WTC11 (cell line): ENCODE measurements at regions not wholly inside any gene's neighbourhood (a gene's known extent, or its start where the extent isn't known, plus 50 kb on each side); places are given as distances from the start of the nearest gene placed in this dataset.

Experiments
- GABPB1 ChIP-seq: sonication (generic); formaldehyde crosslinking; IDR thresholded peaks from 2 replicates; pipeline ENCODE4 v1.8.1; 2023; ENCODE audit warnings: mild to moderate bottlenecking, missing genetic modification reagents
- JUN ChIP-seq: sonication (generic); formaldehyde crosslinking; IDR thresholded peaks from 2 replicates; pipeline ENCODE4 v1.8.0; 2023; ENCODE audit warnings: mild to moderate bottlenecking, missing genetic modification reagents
- NFYB ChIP-seq: sonication (generic); formaldehyde crosslinking; conservative IDR thresholded peaks from 2 replicates; pipeline ENCODE4 v1.8.0; 2022; ENCODE audit warnings: low read depth, missing genetic modification reagents
- TEAD4 ChIP-seq: sonication (generic); formaldehyde crosslinking; IDR thresholded peaks from 2 replicates; pipeline ENCODE4 v1.8.0; 2022; ENCODE audit warnings: mild to moderate bottlenecking, missing genetic modification reagents
- ZBTB21 ChIP-seq: sonication (generic); formaldehyde crosslinking; IDR thresholded peaks from 2 replicates; pipeline ENCODE4 v1.8.1; 2023; ENCODE audit warnings: mild to moderate bottlenecking, missing genetic modification reagents, borderline replicate concordance
- ZNF138 ChIP-seq: sonication (generic); formaldehyde crosslinking; conservative IDR thresholded peaks from 2 replicates; pipeline ENCODE4 v1.8.1; 2022; ENCODE audit warnings: mild to moderate bottlenecking, moderate library complexity, missing genetic modification reagents
- ZNF396 ChIP-seq: fragments of 250-450 bp; sonication (Bioruptor Pico); IDR thresholded peaks from 2 replicates; pipeline ENCODE4 v1.8.0; 2021; ENCODE audit warnings: mild to moderate bottlenecking, moderate library complexity, borderline replicate concordance
- TF ChIP-seq, protein P1 (sequence below): fragments of 250-450 bp; sonication (Bioruptor Pico); IDR thresholded peaks from 2 replicates; pipeline ENCODE4 v1.9.0; 2021; ENCODE audit warnings: mild to moderate bottlenecking, borderline replicate concordance
- TF ChIP-seq, protein P2 (sequence below): sonication (generic); formaldehyde crosslinking; conservative IDR thresholded peaks from 2 replicates; pipeline ENCODE4 v1.8.1; 2022; ENCODE audit warnings: mild to moderate bottlenecking, missing genetic modification reagents
- TF ChIP-seq, protein P3 (sequence below): fragments of 200-600 bp; IDR thresholded peaks from 2 replicates; pipeline ENCODE4 v1.8.0; 2022; ENCODE audit warnings: antibody characterized with exemption

DNA sequence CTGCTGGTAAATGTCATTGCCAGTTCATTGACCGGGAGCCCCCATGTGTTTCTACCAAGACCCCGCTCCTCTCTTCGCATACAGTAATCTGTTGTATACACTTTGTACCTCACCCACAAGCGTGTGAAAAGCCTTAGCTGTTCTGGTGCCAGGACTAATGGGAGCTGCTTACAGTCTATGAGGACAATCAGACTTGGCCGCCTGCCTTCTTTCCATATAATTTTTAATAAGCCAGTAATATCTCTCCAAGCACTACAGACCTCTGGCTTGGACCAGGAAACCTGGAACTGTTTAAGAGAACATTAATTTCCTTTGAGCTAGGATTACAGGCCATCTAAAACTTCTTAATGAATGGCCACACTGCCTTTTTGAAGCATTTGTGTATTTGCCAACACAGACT is 149.7 kb upstream of the MSX1 start:
- TF ChIP-seq, protein P1, sequence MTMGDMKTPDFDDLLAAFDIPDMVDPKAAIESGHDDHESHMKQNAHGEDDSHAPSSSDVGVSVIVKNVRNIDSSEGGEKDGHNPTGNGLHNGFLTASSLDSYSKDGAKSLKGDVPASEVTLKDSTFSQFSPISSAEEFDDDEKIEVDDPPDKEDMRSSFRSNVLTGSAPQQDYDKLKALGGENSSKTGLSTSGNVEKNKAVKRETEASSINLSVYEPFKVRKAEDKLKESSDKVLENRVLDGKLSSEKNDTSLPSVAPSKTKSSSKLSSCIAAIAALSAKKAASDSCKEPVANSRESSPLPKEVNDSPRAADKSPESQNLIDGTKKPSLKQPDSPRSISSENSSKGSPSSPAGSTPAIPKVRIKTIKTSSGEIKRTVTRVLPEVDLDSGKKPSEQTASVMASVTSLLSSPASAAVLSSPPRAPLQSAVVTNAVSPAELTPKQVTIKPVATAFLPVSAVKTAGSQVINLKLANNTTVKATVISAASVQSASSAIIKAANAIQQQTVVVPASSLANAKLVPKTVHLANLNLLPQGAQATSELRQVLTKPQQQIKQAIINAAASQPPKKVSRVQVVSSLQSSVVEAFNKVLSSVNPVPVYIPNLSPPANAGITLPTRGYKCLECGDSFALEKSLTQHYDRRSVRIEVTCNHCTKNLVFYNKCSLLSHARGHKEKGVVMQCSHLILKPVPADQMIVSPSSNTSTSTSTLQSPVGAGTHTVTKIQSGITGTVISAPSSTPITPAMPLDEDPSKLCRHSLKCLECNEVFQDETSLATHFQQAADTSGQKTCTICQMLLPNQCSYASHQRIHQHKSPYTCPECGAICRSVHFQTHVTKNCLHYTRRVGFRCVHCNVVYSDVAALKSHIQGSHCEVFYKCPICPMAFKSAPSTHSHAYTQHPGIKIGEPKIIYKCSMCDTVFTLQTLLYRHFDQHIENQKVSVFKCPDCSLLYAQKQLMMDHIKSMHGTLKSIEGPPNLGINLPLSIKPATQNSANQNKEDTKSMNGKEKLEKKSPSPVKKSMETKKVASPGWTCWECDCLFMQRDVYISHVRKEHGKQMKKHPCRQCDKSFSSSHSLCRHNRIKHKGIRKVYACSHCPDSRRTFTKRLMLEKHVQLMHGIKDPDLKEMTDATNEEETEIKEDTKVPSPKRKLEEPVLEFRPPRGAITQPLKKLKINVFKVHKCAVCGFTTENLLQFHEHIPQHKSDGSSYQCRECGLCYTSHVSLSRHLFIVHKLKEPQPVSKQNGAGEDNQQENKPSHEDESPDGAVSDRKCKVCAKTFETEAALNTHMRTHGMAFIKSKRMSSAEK = no peak
- TF ChIP-seq ZNF396 (CRISPR knock-in tag) (no peak), GABPB1 (CRISPR knock-in tag) (no peak), TEAD4 (CRISPR knock-in tag) (no peak), JUN (CRISPR knock-in tag) (no peak), NFYB (CRISPR knock-in tag) (no peak), ZNF138 (CRISPR knock-in tag) (no peak), ZBTB21 (CRISPR knock-in tag) (no peak)
- TF ChIP-seq, protein P2, sequence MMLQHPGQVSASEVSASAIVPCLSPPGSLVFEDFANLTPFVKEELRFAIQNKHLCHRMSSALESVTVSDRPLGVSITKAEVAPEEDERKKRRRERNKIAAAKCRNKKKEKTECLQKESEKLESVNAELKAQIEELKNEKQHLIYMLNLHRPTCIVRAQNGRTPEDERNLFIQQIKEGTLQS (CRISPR knock-in tag) = no peak
- TF ChIP-seq, protein P3, sequence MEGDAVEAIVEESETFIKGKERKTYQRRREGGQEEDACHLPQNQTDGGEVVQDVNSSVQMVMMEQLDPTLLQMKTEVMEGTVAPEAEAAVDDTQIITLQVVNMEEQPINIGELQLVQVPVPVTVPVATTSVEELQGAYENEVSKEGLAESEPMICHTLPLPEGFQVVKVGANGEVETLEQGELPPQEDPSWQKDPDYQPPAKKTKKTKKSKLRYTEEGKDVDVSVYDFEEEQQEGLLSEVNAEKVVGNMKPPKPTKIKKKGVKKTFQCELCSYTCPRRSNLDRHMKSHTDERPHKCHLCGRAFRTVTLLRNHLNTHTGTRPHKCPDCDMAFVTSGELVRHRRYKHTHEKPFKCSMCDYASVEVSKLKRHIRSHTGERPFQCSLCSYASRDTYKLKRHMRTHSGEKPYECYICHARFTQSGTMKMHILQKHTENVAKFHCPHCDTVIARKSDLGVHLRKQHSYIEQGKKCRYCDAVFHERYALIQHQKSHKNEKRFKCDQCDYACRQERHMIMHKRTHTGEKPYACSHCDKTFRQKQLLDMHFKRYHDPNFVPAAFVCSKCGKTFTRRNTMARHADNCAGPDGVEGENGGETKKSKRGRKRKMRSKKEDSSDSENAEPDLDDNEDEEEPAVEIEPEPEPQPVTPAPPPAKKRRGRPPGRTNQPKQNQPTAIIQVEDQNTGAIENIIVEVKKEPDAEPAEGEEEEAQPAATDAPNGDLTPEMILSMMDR = no peak
